Thyroid gland (tissue), 4 donors: ENCODE measurements at regions not wholly inside any gene's neighbourhood (a gene's known extent, or its start where the extent isn't known, plus 50 kb on each side); places are given as distances from the start of the nearest gene placed in this dataset.

ENCODE experiments used
- POLR2A ChIP-seq, 2 donors: fragments of 450-650 bp; IDR thresholded peaks; one replicate each; pipeline ENCODE4 v1.6.1; 2017; ENCODE audit warnings: antibody characterized with exemption in 2 of 2, mild to moderate bottlenecking in 2 of 2, moderate library complexity in 1 of 2
- TF ChIP-seq, protein P1 (sequence below), 6 experiments: fragments of 200-600 bp in 3 of 6; fragments of 450-650 bp in 3 of 6; sonication (generic) in 3 of 6; IDR thresholded peaks; one replicate each; pipeline ENCODE4 v1.5.1; 2016 to 2019; ENCODE audit warnings: antibody characterized with exemption in 6 of 6, mild to moderate bottlenecking in 2 of 6, inconsistent platforms in 1 of 6, moderate library complexity in 1 of 6

DNA sequence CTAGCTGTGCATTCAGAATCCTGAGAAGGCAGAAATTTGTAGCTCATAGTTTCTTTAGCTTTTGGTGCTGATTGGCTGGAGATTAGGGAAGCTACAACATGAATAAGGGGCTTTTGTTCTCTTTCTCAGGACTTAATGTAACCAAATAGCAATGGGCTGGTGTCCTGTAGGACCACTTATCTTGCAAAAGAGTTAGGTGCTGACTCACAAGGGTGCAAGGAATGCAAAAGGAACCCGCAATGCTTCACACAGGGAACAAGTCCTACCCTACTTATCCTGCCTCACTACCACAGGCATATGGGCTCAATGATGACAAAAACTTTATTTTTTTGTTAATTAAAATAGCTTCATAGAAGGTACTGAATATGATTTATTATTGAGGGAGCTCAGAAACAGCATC, 541.5 kb downstream of the AMY1C start:
- no peak for TF ChIP-seq POLR2A (IDR thresholded peaks at IDR 0.05)
- TF ChIP-seq, protein P1, sequence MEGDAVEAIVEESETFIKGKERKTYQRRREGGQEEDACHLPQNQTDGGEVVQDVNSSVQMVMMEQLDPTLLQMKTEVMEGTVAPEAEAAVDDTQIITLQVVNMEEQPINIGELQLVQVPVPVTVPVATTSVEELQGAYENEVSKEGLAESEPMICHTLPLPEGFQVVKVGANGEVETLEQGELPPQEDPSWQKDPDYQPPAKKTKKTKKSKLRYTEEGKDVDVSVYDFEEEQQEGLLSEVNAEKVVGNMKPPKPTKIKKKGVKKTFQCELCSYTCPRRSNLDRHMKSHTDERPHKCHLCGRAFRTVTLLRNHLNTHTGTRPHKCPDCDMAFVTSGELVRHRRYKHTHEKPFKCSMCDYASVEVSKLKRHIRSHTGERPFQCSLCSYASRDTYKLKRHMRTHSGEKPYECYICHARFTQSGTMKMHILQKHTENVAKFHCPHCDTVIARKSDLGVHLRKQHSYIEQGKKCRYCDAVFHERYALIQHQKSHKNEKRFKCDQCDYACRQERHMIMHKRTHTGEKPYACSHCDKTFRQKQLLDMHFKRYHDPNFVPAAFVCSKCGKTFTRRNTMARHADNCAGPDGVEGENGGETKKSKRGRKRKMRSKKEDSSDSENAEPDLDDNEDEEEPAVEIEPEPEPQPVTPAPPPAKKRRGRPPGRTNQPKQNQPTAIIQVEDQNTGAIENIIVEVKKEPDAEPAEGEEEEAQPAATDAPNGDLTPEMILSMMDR (IDR thresholded peaks at IDR 0.05) = no peak
